ENCODE measurements at regions not wholly inside any gene's neighbourhood (a gene's known extent, or its start where the extent isn't known, plus 50 kb on each side); places are given as distances from the start of the nearest gene placed in this dataset.

- TF ChIP-seq FOXA1 (IDR thresholded peaks at IDR 0.05) = no peak
- no peak for TF ChIP-seq FOXM1 (IDR thresholded peaks at IDR 0.05; ENCODE audit: borderline replicate concordance)
- TF ChIP-seq NFRKB (IDR thresholded peaks at IDR 0.05) = no peak
- TF ChIP-seq BHLHE40 (IDR thresholded peaks at IDR 0.05; ENCODE audit: borderline replicate concordance) = no peak
- TF ChIP-seq ELF4 (IDR thresholded peaks at IDR 0.05) = no peak
- no peak for TF ChIP-seq SP1 (IDR thresholded peaks at IDR 0.05)
- no peak for TF ChIP-seq HDGF (IDR thresholded peaks at IDR 0.05; ENCODE audit: borderline replicate concordance)
- TF ChIP-seq ARNT (IDR thresholded peaks at IDR 0.05) = no peak
- no peak for TF ChIP-seq PKNOX1 (IDR thresholded peaks at IDR 0.05)
- no peak for TF ChIP-seq TARDBP (IDR thresholded peaks at IDR 0.05)
Measured at GRCh38 chrX:27350476-27350875, 112.7 kb downstream of the PPP4R3C start.

Measured in HEK293T (cell line).